ENCODE measurements at regions not wholly inside any gene's neighbourhood (a gene's known extent, or its start where the extent isn't known, plus 50 kb on each side); places are given as distances from the start of the nearest gene placed in this dataset.

DNA sequence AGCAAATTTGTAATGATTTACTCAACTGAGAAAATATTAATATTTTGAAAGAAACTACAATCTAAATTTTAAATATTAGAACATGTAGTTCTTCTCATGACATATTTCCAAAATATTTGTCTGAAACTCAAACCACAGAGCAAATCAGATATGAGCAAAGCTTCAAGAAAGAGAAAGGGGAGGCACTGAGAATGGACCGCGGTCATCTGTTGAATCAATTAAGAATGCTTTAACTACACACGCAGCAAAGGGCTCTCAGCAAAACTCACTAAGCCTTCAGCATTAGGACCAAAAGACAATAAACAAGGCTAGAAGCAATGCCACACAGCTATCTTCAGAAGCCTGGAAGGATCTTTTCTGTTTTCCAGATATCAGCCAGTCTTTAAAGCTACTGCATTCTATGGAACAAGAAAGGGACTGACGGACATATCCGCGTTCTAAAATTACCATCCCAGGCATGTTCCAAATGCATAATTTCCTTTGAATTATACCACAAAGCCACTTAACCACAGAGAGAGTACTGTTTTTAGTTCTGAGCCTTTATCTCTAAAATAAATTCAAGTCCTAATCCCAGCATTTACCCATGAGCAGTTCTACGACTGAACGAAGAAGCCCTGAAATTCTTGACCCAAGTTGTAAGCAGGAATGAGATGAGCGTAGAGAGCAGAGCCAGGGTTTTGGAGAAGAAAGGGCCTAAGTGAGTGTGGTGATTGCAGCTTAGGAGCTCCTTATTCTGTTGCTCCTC is 513.5 kb downstream of the AGTPBP1 start:
- no peaks in the 10 kb centered on the region for H4K20me1 ChIP-seq (ENCODE audit: control insufficient read depth, insufficient read depth, low read length, poor library complexity, severe bottlenecking)
- intact Hi-C loops (cut with micrococcal nuclease) = no loop called here
- H3K27ac ChIP-seq (ENCODE audit: low read length in 2 of 2) = no peak overlapping the region
- CTCF ChIA-PET = no interaction called here
- no peak overlapping the region for H3K4me3 Mint-ChIP-seq
- ATAC-seq (ENCODE audit: low read depth) (no peak), DNase-seq (no peak)
- H3K4me2 ChIP-seq (replicated peaks; ENCODE audit: low read depth, low read length, poor library complexity, severe bottlenecking) = no peak overlapping the region
- H3K4me1 ChIP-seq (ENCODE audit: control insufficient read depth in 2 of 2, insufficient read depth in 2 of 2, low read length in 2 of 2) = no peaks in the 10 kb centered on the region
- POLR2A ChIA-PET = no interaction called here
- H3K9me3 ChIP-seq (ENCODE audit: control extremely low read depth in 1 of 3, control insufficient read depth in 2 of 3, insufficient read depth in 1 of 3, low read length in 2 of 3) = peaks cover 0 to 6% (median 0%) of the 10 kb centered on the region in 3 donors
- no peak overlapping the region for H3K4me3 ChIP-seq (ENCODE audit: control extremely low read depth in 1 of 5, extremely low read depth in 1 of 5, insufficient read depth in 1 of 5, low read depth in 2 of 5, low read length in 4 of 5)
- WGBS (ENCODE audit: insufficient coverage) = 53% methylated on average over 3 of the region's 9 CpGs
- no peak overlapping the region for H3K9ac ChIP-seq (ENCODE audit: low read length)
- H3K36me3 ChIP-seq (replicated peaks in 1 of 2; ENCODE audit: control extremely low read depth in 1 of 2, control insufficient read depth in 1 of 2, extremely low read depth in 1 of 2, insufficient read depth in 2 of 2, low read length in 1 of 2) = no peaks in the 10 kb centered on the region
- no peaks in the 10 kb centered on the region for H3K27me3 Mint-ChIP-seq
- no peaks in the 10 kb centered on the region for H3K9me3 Mint-ChIP-seq (ENCODE audit: insufficient read depth)
- H2AFZ ChIP-seq (ENCODE audit: insufficient read depth, low read depth, low read length, poor library complexity, severe bottlenecking) = no peak overlapping the region
- no peak for TF ChIP-seq EZH2 (IDR thresholded peaks at IDR 0.05; ENCODE audit: borderline replicate concordance, insufficient read depth, low read depth, low read length, poor library complexity, severe bottlenecking)
- TF ChIP-seq, protein P1, sequence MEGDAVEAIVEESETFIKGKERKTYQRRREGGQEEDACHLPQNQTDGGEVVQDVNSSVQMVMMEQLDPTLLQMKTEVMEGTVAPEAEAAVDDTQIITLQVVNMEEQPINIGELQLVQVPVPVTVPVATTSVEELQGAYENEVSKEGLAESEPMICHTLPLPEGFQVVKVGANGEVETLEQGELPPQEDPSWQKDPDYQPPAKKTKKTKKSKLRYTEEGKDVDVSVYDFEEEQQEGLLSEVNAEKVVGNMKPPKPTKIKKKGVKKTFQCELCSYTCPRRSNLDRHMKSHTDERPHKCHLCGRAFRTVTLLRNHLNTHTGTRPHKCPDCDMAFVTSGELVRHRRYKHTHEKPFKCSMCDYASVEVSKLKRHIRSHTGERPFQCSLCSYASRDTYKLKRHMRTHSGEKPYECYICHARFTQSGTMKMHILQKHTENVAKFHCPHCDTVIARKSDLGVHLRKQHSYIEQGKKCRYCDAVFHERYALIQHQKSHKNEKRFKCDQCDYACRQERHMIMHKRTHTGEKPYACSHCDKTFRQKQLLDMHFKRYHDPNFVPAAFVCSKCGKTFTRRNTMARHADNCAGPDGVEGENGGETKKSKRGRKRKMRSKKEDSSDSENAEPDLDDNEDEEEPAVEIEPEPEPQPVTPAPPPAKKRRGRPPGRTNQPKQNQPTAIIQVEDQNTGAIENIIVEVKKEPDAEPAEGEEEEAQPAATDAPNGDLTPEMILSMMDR (IDR thresholded peaks at IDR 0.05) = no peak
- H3K27me3 ChIP-seq (replicated peaks in 1 of 4; ENCODE audit: control extremely low read depth in 1 of 4, control insufficient read depth in 3 of 4, insufficient read depth in 4 of 4, low read length in 3 of 4) = no peaks in the 10 kb centered on the region
- H3K79me2 ChIP-seq (ENCODE audit: control insufficient read depth, insufficient read depth, low read length) = no peaks in the 10 kb centered on the region
- H3K4me1 Mint-ChIP-seq = no peaks in the 10 kb centered on the region
- H3K27ac Mint-ChIP-seq = no peak overlapping the region

DNA sequence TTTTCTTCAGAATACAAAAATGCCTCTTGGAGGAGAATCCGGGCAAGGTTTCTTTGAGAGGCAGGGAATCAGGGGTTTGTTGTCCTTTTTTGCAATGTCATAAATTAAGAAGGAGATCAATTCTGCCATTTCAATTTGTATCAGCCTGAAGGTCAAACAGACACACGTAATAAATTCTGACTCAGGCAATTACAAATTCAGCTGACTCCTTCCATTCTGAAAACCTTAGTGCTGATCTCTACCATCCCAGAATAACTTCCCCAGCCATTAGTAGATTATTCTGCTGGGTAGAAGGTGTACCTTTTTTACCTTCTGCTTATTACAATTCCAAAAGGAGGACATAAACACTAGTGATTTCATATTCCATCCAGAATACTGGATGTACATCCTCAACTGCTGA is 516.6 kb downstream of the AGTPBP1 start:
- H3K4me2 ChIP-seq (replicated peaks; ENCODE audit: low read depth, low read length, poor library complexity, severe bottlenecking) = no peak overlapping the region
- TF ChIP-seq, protein P1 (IDR thresholded peaks at IDR 0.05) = no peak
- TF ChIP-seq EZH2 (IDR thresholded peaks at IDR 0.05; ENCODE audit: borderline replicate concordance, insufficient read depth, low read depth, low read length, poor library complexity, severe bottlenecking) = no peak
- H3K9ac ChIP-seq (ENCODE audit: low read length) = no peak overlapping the region
- Mint-ChIP-seq H3K27me3 (no peaks in the 10 kb centered on the region), H3K9me3 (ENCODE audit: insufficient read depth) (peaks cover 3% of the 10 kb centered on the region), H3K4me3 (no peak overlapping the region), H3K27ac (no peak overlapping the region), H3K4me1 (no peaks in the 10 kb centered on the region)
- no peak overlapping the region for H2AFZ ChIP-seq (ENCODE audit: insufficient read depth, low read depth, low read length, poor library complexity, severe bottlenecking)
- intact Hi-C loops (cut with micrococcal nuclease) = no loop called here
- no peak for DNase-seq
- no peaks in the 10 kb centered on the region for H4K20me1 ChIP-seq (ENCODE audit: control insufficient read depth, insufficient read depth, low read length, poor library complexity, severe bottlenecking)
- ATAC-seq (ENCODE audit: low read depth) = no peak
- H3K27me3 ChIP-seq (replicated peaks in 1 of 4; ENCODE audit: control extremely low read depth in 1 of 4, control insufficient read depth in 3 of 4, insufficient read depth in 4 of 4, low read length in 3 of 4) = no peaks in the 10 kb centered on the region
- POLR2A ChIA-PET = no interaction called here
- no peak overlapping the region for H3K27ac ChIP-seq (ENCODE audit: low read length in 2 of 2)
- no CpG with 5 or more reads among the region's 2 CpGs for WGBS (ENCODE audit: insufficient coverage)
- H3K9me3 ChIP-seq (ENCODE audit: control extremely low read depth in 1 of 3, control insufficient read depth in 2 of 3, insufficient read depth in 1 of 3, low read length in 2 of 3) = peaks cover 0 to 6% (median 0%) of the 10 kb centered on the region in 3 donors
- H3K4me1 ChIP-seq (ENCODE audit: control insufficient read depth in 2 of 2, insufficient read depth in 2 of 2, low read length in 2 of 2) = no peaks in the 10 kb centered on the region
- H3K79me2 ChIP-seq (ENCODE audit: control insufficient read depth, insufficient read depth, low read length) = no peaks in the 10 kb centered on the region
- H3K4me3 ChIP-seq (ENCODE audit: control extremely low read depth in 1 of 5, extremely low read depth in 1 of 5, insufficient read depth in 1 of 5, low read depth in 2 of 5, low read length in 4 of 5) = no peak overlapping the region
- CTCF ChIA-PET = no interaction called here
- no peaks in the 10 kb centered on the region for H3K36me3 ChIP-seq (replicated peaks in 1 of 2; ENCODE audit: control extremely low read depth in 1 of 2, control insufficient read depth in 1 of 2, extremely low read depth in 1 of 2, insufficient read depth in 2 of 2, low read length in 1 of 2)

All from B cell (primary cell).